Adipocyte (in vitro differentiated cells): ENCODE measurements at regions not wholly inside any gene's neighbourhood (a gene's known extent, or its start where the extent isn't known, plus 50 kb on each side); places are given as distances from the start of the nearest gene placed in this dataset.
"Not testable (repeated sequence)": the region's sequence is repeated elsewhere in the genome, so short reads cannot be mapped to it uniquely, and the experiment has no call there.

Experiments used
- DNase-seq: peaks from one replicate; pipeline ENCODE4 v3.0.0-alpha.2; 2015; ENCODE audit warnings: low read depth
- H3K27me3 ChIP-seq: replicated peaks from 2 replicates; pipeline ENCODE4 v1.7.0; 2013; ENCODE audit warnings: mild to moderate bottlenecking, low read length, moderate library complexity; ENCODE audit not compliant: control insufficient read depth, insufficient read depth
- H3K36me3 ChIP-seq: 2 replicates; pipeline ENCODE4 v1.7.0; 2013; ENCODE audit warnings: low read length, mild to moderate bottlenecking, moderate library complexity; ENCODE audit not compliant: control insufficient read depth, insufficient read depth, severe bottlenecking
- H3K4me1 ChIP-seq: 2 replicates; pipeline ENCODE4 v1.7.0; 2013; ENCODE audit warnings: mild to moderate bottlenecking, low read length, moderate library complexity; ENCODE audit not compliant: control insufficient read depth, insufficient read depth
- H3K4me3 ChIP-seq: 2 replicates; pipeline ENCODE4 v1.7.0; 2013; ENCODE audit warnings: mild to moderate bottlenecking, low read length, moderate library complexity
- H3K9ac ChIP-seq: 2 replicates; pipeline ENCODE4 v1.7.0; 2013; ENCODE audit warnings: mild to moderate bottlenecking, low read length, moderate library complexity
- H3K9me3 ChIP-seq: 2 replicates; pipeline ENCODE4 v1.7.0; 2013; ENCODE audit warnings: mild to moderate bottlenecking, low read length, moderate library complexity; ENCODE audit not compliant: control insufficient read depth

DNA sequence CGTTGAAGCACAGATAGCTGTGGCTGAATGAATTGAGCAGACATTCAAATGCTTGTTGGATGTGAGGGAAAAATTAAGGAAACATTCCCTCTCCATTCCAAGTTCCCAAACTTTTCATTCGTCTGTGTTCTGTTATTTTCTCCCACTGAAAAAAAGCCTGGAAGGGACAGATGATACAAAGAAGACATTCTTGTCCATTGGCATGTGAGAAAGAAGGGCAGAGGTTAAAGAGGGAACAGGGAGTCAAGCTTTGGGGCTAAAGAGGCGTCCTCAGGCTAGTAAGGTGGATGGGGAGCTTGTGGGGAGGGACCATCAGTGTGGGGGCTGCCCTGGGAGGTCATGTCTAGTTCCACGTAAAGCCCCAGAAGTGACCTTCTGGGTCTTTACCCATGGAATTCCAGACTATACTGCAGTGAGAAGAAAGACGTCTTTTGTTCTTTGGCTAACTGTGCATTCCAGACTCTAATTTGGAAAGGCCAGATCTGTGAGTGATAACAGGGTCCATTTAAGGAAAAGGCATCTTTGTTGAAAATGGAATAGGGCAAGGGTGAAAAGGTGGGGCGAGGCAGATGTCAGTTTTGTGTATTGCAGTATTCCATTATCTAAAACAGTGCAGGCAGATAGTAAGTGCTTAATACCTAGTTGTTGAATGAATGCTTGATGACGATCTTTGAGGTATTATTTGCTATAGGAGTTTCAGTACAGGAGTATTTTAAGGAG, 117.5 kb downstream of the SOX4 start:
- H3K27me3 ChIP-seq, result peaks cover 2% of the 10 kb centered on the region
- H3K9me3 ChIP-seq, result no peaks in the 10 kb centered on the region
- H3K36me3 ChIP-seq, result no peaks in the 10 kb centered on the region
- H3K4me1 ChIP-seq, result peaks cover 4% of the 10 kb centered on the region
- H3K9ac ChIP-seq, result no peak overlapping the region
- H3K4me3 ChIP-seq, result no peak overlapping the region
- DNase-seq, result no peak

DNA sequence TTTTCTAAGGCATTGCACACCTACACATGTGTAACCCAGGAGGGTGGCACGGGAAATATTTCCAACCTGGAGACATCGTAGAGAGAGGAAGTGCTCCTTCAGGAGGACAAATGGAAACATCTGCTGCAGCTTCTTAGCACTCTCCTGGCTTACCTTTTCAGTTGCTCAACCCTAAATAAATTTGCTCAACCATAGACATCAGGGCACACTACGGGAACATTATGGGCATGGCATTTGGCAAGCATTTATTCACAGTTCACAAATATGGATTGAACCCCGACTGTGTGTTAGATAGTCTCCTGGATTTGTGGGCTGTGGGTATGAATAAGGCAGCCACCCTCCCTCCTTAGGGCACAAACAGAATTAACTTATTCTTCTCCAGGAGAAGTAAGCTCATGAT, 118.7 kb downstream of the SOX4 start:
- H3K9ac ChIP-seq, result no peak overlapping the region
- H3K27me3 ChIP-seq, result peaks cover 2% of the 10 kb centered on the region
- DNase-seq, result no peak
- H3K4me3 ChIP-seq, result no peak overlapping the region
- peaks cover 4% of the 10 kb centered on the region for H3K4me1 ChIP-seq
- H3K36me3 ChIP-seq, result no peaks in the 10 kb centered on the region
- no peaks in the 10 kb centered on the region for H3K9me3 ChIP-seq

GRCh38 chr6:21713481-21713880, 119.9 kb downstream of the SOX4 start:
- Histone ChIP-seq H3K9me3 (no peaks in the 10 kb centered on the region), H3K9ac (no peak overlapping the region)

DNA sequence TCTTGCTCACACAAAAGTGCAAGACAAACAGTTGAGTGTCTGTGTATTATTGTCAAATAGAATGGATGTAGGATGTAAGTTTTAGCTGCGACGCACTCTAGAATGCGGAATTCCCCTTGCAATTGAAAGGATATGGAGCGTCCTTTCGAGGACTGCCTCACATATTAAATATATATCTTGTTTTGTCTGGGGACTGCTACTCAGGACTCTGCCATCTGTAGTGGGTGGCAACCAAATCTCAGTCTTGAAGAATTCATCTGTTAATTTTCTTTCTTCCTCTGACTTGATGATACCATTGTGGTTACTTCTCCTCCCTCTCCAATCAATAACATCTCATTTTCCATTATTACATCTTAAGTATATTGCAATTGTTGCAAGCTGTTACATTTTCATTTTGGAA, 121.6 kb downstream of the SOX4 start:
- H3K9me3 ChIP-seq, result peaks cover 4% of the 10 kb centered on the region
- no peak overlapping the region for H3K4me3 ChIP-seq
- H3K9ac ChIP-seq, result no peak overlapping the region
- DNase-seq, result no peak
- H3K4me1 ChIP-seq, result peaks cover 4% of the 10 kb centered on the region
- H3K36me3 ChIP-seq, result no peaks in the 10 kb centered on the region
- peaks cover 2% of the 10 kb centered on the region for H3K27me3 ChIP-seq

More at GRCh38 chr6:21713481-21713880, 119.9 kb downstream of the SOX4 start:
- no peak for DNase-seq
- no peaks in the 10 kb centered on the region for H3K36me3 ChIP-seq
- peaks cover 2% of the 10 kb centered on the region for H3K27me3 ChIP-seq
- H3K4me3 ChIP-seq, result no peak overlapping the region
- H3K4me1 ChIP-seq, result peaks cover 4% of the 10 kb centered on the region

- Histone ChIP-seq H3K9ac (no peak overlapping the region), H3K4me3 (no peak overlapping the region), H3K4me1 (no peaks in the 10 kb centered on the region), H3K9me3 (peaks cover 4% of the 10 kb centered on the region), H3K36me3 (no peaks in the 10 kb centered on the region), H3K27me3 (no peaks in the 10 kb centered on the region)
- DNase-seq, result no peak
These were observed 129.0 kb downstream of the SOX4 start for GRCh38 chr6:21722510-21722909.

GRCh38 chr6:21726676-21727075, 133.1 kb downstream of the SOX4 start:
- no peaks in the 10 kb centered on the region for H3K36me3 ChIP-seq
- H3K9ac ChIP-seq, result no peak overlapping the region
- H3K4me1 ChIP-seq, result no peaks in the 10 kb centered on the region
- no peaks in the 10 kb centered on the region for H3K27me3 ChIP-seq
- no peak overlapping the region for H3K4me3 ChIP-seq
- no peaks in the 10 kb centered on the region for H3K9me3 ChIP-seq
- no peak for DNase-seq

- no peak overlapping the region for H3K9ac ChIP-seq
- no peaks in the 10 kb centered on the region for H3K9me3 ChIP-seq
- no peak for DNase-seq
- H3K4me3 ChIP-seq, result no peak overlapping the region
- H3K4me1 ChIP-seq, result peaks cover 3% of the 10 kb centered on the region
- no peaks in the 10 kb centered on the region for H3K27me3 ChIP-seq
- no peaks in the 10 kb centered on the region for H3K36me3 ChIP-seq
These were observed 134.6 kb downstream of the SOX4 start for GRCh38 chr6:21728141-21728540.

DNA sequence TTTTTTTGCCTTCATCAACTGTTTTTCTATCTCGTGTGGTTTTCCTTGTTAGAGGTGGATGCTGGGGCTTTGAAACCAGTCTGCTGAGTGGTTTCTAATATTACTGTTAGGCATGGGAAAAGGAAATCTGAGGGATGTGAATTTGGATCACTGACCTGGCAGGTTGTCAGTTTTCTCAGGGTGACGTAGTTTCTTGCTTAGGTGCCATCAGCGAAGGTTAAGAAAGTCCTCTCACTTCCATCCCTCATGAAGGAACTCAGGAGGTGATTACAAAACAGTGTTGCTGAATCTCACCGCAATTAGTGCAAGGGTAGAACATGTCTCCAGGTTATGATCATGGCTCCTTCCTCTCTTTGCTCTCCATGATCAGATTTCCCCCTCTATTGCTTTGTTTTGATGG, 135.9 kb downstream of the SOX4 start:
- no peaks in the 10 kb centered on the region for H3K9me3 ChIP-seq
- no peak overlapping the region for H3K4me3 ChIP-seq
- H3K4me1 ChIP-seq, result peaks cover 3% of the 10 kb centered on the region
- no peak overlapping the region for H3K9ac ChIP-seq
- DNase-seq, result no peak
- H3K27me3 ChIP-seq, result no peaks in the 10 kb centered on the region
- H3K36me3 ChIP-seq, result no peaks in the 10 kb centered on the region

GRCh38 chr6:21730533-21730932, 137.0 kb downstream of the SOX4 start:
- no peaks in the 10 kb centered on the region for H3K36me3 ChIP-seq
- no peaks in the 10 kb centered on the region for H3K9me3 ChIP-seq
- H3K4me1 ChIP-seq, result peaks cover 3% of the 10 kb centered on the region
- no peak overlapping the region for H3K4me3 ChIP-seq
- H3K9ac ChIP-seq, result no peak overlapping the region
- no peak for DNase-seq
- no peaks in the 10 kb centered on the region for H3K27me3 ChIP-seq

- no peaks in the 10 kb centered on the region for H3K36me3 ChIP-seq
- H3K4me3 ChIP-seq, result no peak overlapping the region
- peak; percentile 72 for DNase-seq
- H3K9ac ChIP-seq, result no peak overlapping the region
- peaks cover 3% of the 10 kb centered on the region for H3K4me1 ChIP-seq
- no peaks in the 10 kb centered on the region for H3K9me3 ChIP-seq
- H3K27me3 ChIP-seq, result no peaks in the 10 kb centered on the region
These were observed 138.0 kb downstream of the SOX4 start for GRCh38 chr6:21731411-21732031.

GRCh38 chr6:21732032-21732730, 138.6 kb downstream of the SOX4 start:
- not testable (repeated sequence) for H3K27me3 ChIP-seq, H3K36me3 ChIP-seq, H3K4me1 ChIP-seq, H3K9me3 ChIP-seq, H3K4me3 ChIP-seq, H3K9ac ChIP-seq
- DNase-seq, result peak; percentile 34
